NB4 (cell line): ENCODE measurements at regions not wholly inside any gene's neighbourhood (a gene's known extent, or its start where the extent isn't known, plus 50 kb on each side); places are given as distances from the start of the nearest gene placed in this dataset.

Experiments
- CTCF ChIP-seq: IDR thresholded peaks from one replicate; pipeline ENCODE4 v1.5.1; 2012; ENCODE audit warnings: low read depth, low read length
- MYC ChIP-seq: IDR thresholded peaks from 2 replicates; pipeline ENCODE4 v1.6.1; 2011; ENCODE audit warnings: low read depth, low read length
- POLR2A ChIP-seq: IDR thresholded peaks from 2 replicates; pipeline ENCODE4 v1.6.1; 2011; ENCODE audit warnings: mild to moderate bottlenecking; ENCODE audit not compliant: insufficient read length; ENCODE audit errors: extremely low read depth

GRCh38 chr2:22882643-22883042 lies 502.3 kb upstream of the KLHL29 start:
- TF ChIP-seq POLR2A (no peak), CTCF (no peak), MYC (no peak)
